GM23248 (cell line): ENCODE measurements at regions not wholly inside any gene's neighbourhood (a gene's known extent, or its start where the extent isn't known, plus 50 kb on each side); places are given as distances from the start of the nearest gene placed in this dataset.

Source experiments
- DNase-seq: peaks from one replicate; pipeline ENCODE4 v3.0.0-alpha.2; 2015
- H2AFZ ChIP-seq: fragments of 200-600 bp; sonication (generic); 2 replicates; pipeline ENCODE4 v1.6.1; 2016; ENCODE audit warnings: antibody characterized with exemption
- H3F3A ChIP-seq: fragments of 200-600 bp; sonication (generic); 2 replicates; pipeline ENCODE4 v1.6.1; 2016; ENCODE audit warnings: mild to moderate bottlenecking, antibody characterized with exemption, mixed run types; ENCODE audit not compliant: insufficient read depth
- H3K27ac ChIP-seq: fragments of 200-600 bp; sonication (generic); 2 replicates; pipeline ENCODE4 v1.5.1; 2016; ENCODE audit warnings: mild to moderate bottlenecking
- H3K27me3 ChIP-seq: fragments of 200-600 bp; sonication (generic); replicated peaks from 2 replicates; pipeline ENCODE4 v1.6.1; 2016; ENCODE audit warnings: mild to moderate bottlenecking; ENCODE audit not compliant: insufficient read depth
- H3K36me3 ChIP-seq: fragments of 200-600 bp; sonication (generic); 2 replicates; pipeline ENCODE4 v1.6.1; 2016; ENCODE audit warnings: low read depth, mild to moderate bottlenecking
- H3K4me1 ChIP-seq: fragments of 200-600 bp; sonication (generic); 2 replicates; pipeline ENCODE4 v1.6.1; 2016; ENCODE audit warnings: mild to moderate bottlenecking; ENCODE audit not compliant: insufficient read depth
- H3K4me2 ChIP-seq: fragments of 200-600 bp; sonication (generic); one replicate; pipeline ENCODE4 v1.6.1; 2016; ENCODE audit warnings: mild to moderate bottlenecking; ENCODE audit not compliant: unreplicated experiment
- H3K4me3 ChIP-seq: fragments of 200-600 bp; sonication (generic); 2 replicates; pipeline ENCODE4 v1.5.1; 2016; ENCODE audit warnings: mild to moderate bottlenecking
- H3K79me2 ChIP-seq: fragments of 200-600 bp; sonication (generic); 2 replicates; pipeline ENCODE4 v1.6.1; 2016; ENCODE audit warnings: mild to moderate bottlenecking; ENCODE audit not compliant: insufficient read depth
- H3K9ac ChIP-seq: fragments of 200-600 bp; sonication (generic); 2 replicates; pipeline ENCODE4 v1.6.1; 2016; ENCODE audit warnings: mild to moderate bottlenecking
- H3K9me2 ChIP-seq: fragments of 200-600 bp; sonication (generic); 2 replicates; pipeline ENCODE4 v1.6.1; 2016; ENCODE audit warnings: mixed run types, mild to moderate bottlenecking, moderate library complexity; ENCODE audit not compliant: insufficient read depth
- H3K9me3 ChIP-seq: fragments of 200-600 bp; sonication (generic); one replicate; pipeline ENCODE4 v1.6.1; 2017; ENCODE audit warnings: low read depth
- H4K20me1 ChIP-seq: fragments of 200-600 bp; sonication (generic); 2 replicates; pipeline ENCODE4 v1.6.0; 2016; ENCODE audit not compliant: insufficient read depth
- EZH2 ChIP-seq: fragments of 200-600 bp; sonication (generic); IDR thresholded peaks from 2 replicates; pipeline ENCODE4 v1.6.1; 2018; ENCODE audit warnings: antibody characterized with exemption, mild to moderate bottlenecking; ENCODE audit not compliant: insufficient read depth, poor library complexity, severe bottlenecking
- EZH2phosphoT487 ChIP-seq: fragments of 200-600 bp; sonication (generic); IDR thresholded peaks from 2 replicates; pipeline ENCODE4 v1.6.1; 2018; ENCODE audit warnings: antibody characterized with exemption, moderate library complexity, mild to moderate bottlenecking, low read depth; ENCODE audit not compliant: insufficient read depth
- WGBS, 2 experiments: methylation state at CpG; one replicate each; pipeline ENCODE4 v1.1.6; 2015 to 2017; ENCODE audit warnings: low lambda C conversion rate in 2 of 2, low coverage in 1 of 2; ENCODE audit errors: missing lambda C conversion rate in 2 of 2; 5-methylcytosine and 5-hydroxymethylcytosine counted together
- in situ Hi-C: fragments of 300-500 bp; cut with MboI; formaldehyde crosslinking; loops from 2 replicates; pipeline ENCODE4 v1.15.0; 2020

GRCh38 chr1:106113851-106114250, 942.6 kb upstream of the PRMT6 start:
- no peak overlapping the region for H3K4me3 ChIP-seq
- WGBS, 2 experiments: 17 to 23% methylated on average over 2 of the region's 2 CpGs
- no peaks in the 10 kb centered on the region for H3K79me2 ChIP-seq
- DNase-seq: no peak
- TF ChIP-seq EZH2phosphoT487: no peak
- no peak for TF ChIP-seq EZH2
- H3K4me2 ChIP-seq: no peak overlapping the region
- in situ Hi-C loops: no loop called here
- H4K20me1 ChIP-seq: no peaks in the 10 kb centered on the region
- H3K36me3 ChIP-seq: no peaks in the 10 kb centered on the region
- H3K27ac ChIP-seq: no peak overlapping the region
- H3K9me2 ChIP-seq: no peaks in the 10 kb centered on the region; the same call in 1 of the 2 replicates
- no peaks in the 10 kb centered on the region for H3K4me1 ChIP-seq
- H3K9me3 ChIP-seq: no peaks in the 10 kb centered on the region
- no peak overlapping the region for H3K9ac ChIP-seq
- no peaks in the 10 kb centered on the region for H3K27me3 ChIP-seq
- no peaks in the 10 kb centered on the region for H3F3A ChIP-seq
- no peak overlapping the region for H2AFZ ChIP-seq

- no peak overlapping the region for H3K4me3 ChIP-seq
- in situ Hi-C loops: no loop called here
- no peaks in the 10 kb centered on the region for H4K20me1 ChIP-seq
- no peak overlapping the region for H3K9ac ChIP-seq
- no peaks in the 10 kb centered on the region for H3K27me3 ChIP-seq
- no peak overlapping the region for H3K4me2 ChIP-seq
- no peak overlapping the region for H3K27ac ChIP-seq
- H3K4me1 ChIP-seq: no peaks in the 10 kb centered on the region
- no peaks in the 10 kb centered on the region for H3K79me2 ChIP-seq
- TF ChIP-seq EZH2: no peak
- no peak for TF ChIP-seq EZH2phosphoT487
- DNase-seq: no peak
- no peaks in the 10 kb centered on the region for H3F3A ChIP-seq
- WGBS, 2 experiments: 29 to 35% methylated on average over 2 of the region's 2 CpGs
- no peak overlapping the region for H2AFZ ChIP-seq
- H3K9me3 ChIP-seq: no peaks in the 10 kb centered on the region
- H3K36me3 ChIP-seq: no peaks in the 10 kb centered on the region
- no peaks in the 10 kb centered on the region for H3K9me2 ChIP-seq
These were observed 935.7 kb upstream of the PRMT6 start for GRCh38 chr1:106120789-106121188.

GRCh38 chr1:106121728-106122127, 934.7 kb upstream of the PRMT6 start:
- Histone ChIP-seq H3K9ac (no peak overlapping the region), H3K79me2 (no peaks in the 10 kb centered on the region), H3K27ac (no peak overlapping the region), H3K27me3 (no peaks in the 10 kb centered on the region), H3F3A (no peaks in the 10 kb centered on the region), H3K4me2 (no peak overlapping the region), H3K9me3 (no peaks in the 10 kb centered on the region), H2AFZ (no peak overlapping the region), H3K9me2 (no peaks in the 10 kb centered on the region), H3K4me1 (no peaks in the 10 kb centered on the region), H3K36me3 (no peaks in the 10 kb centered on the region), H3K4me3 (no peak overlapping the region), H4K20me1 (no peaks in the 10 kb centered on the region)
- no peak for DNase-seq
- 61 to 63% methylated on average over 6 of the region's 6 CpGs for WGBS, 2 experiments
- TF ChIP-seq EZH2: no peak
- TF ChIP-seq EZH2phosphoT487: no peak
- in situ Hi-C loops: no loop called here

GRCh38 chr1:106134561-106134960, 921.9 kb upstream of the PRMT6 start:
- H3K27me3 ChIP-seq: no peaks in the 10 kb centered on the region
- TF ChIP-seq EZH2: no peak
- TF ChIP-seq EZH2phosphoT487: no peak
- no peaks in the 10 kb centered on the region for H3K79me2 ChIP-seq
- H2AFZ ChIP-seq: no peak overlapping the region
- no peak overlapping the region for H3K4me2 ChIP-seq
- no peak for DNase-seq
- no peak overlapping the region for H3K4me3 ChIP-seq
- no peaks in the 10 kb centered on the region for H3K4me1 ChIP-seq
- no peaks in the 10 kb centered on the region for H3F3A ChIP-seq
- no peaks in the 10 kb centered on the region for H4K20me1 ChIP-seq
- in situ Hi-C loops: no loop called here
- H3K9me3 ChIP-seq: no peaks in the 10 kb centered on the region
- no peak overlapping the region for H3K27ac ChIP-seq
- H3K36me3 ChIP-seq: no peaks in the 10 kb centered on the region
- H3K9ac ChIP-seq: no peak overlapping the region
- H3K9me2 ChIP-seq: no peaks in the 10 kb centered on the region
- 24 to 45% methylated on average over 3 of the region's 3 CpGs for WGBS, 2 experiments

GRCh38 chr1:106173101-106173500, 883.4 kb upstream of the PRMT6 start:
- no peaks in the 10 kb centered on the region for H3K27me3 ChIP-seq
- no peaks in the 10 kb centered on the region for H3K36me3 ChIP-seq
- no peak for DNase-seq
- H3F3A ChIP-seq: no peaks in the 10 kb centered on the region
- no peak overlapping the region for H3K9ac ChIP-seq
- TF ChIP-seq EZH2phosphoT487 (no peak), EZH2 (no peak)
- no peak overlapping the region for H3K27ac ChIP-seq
- no peaks in the 10 kb centered on the region for H3K4me1 ChIP-seq
- H2AFZ ChIP-seq: no peak overlapping the region
- WGBS, 2 experiments: 29 to 30% methylated on average over 5 of the region's 5 CpGs
- H4K20me1 ChIP-seq: no peaks in the 10 kb centered on the region
- in situ Hi-C loops: no loop called here
- no peaks in the 10 kb centered on the region for H3K9me3 ChIP-seq
- H3K4me3 ChIP-seq: no peak overlapping the region
- no peaks in the 10 kb centered on the region for H3K79me2 ChIP-seq
- H3K4me2 ChIP-seq: no peak overlapping the region
- H3K9me2 ChIP-seq: no peaks in the 10 kb centered on the region
